Caco-2 (cell line): ENCODE measurements at regions not wholly inside any gene's neighbourhood (a gene's known extent, or its start where the extent isn't known, plus 50 kb on each side); places are given as distances from the start of the nearest gene placed in this dataset.

Experiments used
- BruUV-seq: library from RNA; stranded (reverse); fragments of 400-500 nt; replicated peaks from 2 replicates; lab custom pipeline; 2021; lab: Mats Ljungman, UMichigan
- CTCF ChIA-PET: fragments of 300-600 bp; sonication (Branson Sonifier 250); formaldehyde crosslinking; loops from one replicate; lab custom pipeline; 2022; ENCODE audit warnings: antibody characterized with exemption; lab: Charles Lee
- POLR2A ChIA-PET: fragments of 300-600 bp; sonication (Branson Sonifier 250); formaldehyde crosslinking; loops from one replicate; lab custom pipeline; 2022; ENCODE audit warnings: antibody characterized with exemption; lab: Charles Lee
- DNase-seq, 2 experiments: peaks; one replicate each; pipeline versions ENCODE4 v3.0.0 to v3.0.0-alpha.2; 2020 to 2022
- H3K27me3 ChIP-seq: replicated peaks from 2 replicates; pipeline ENCODE4 v1.6.0; 2011; ENCODE audit warnings: low read length; ENCODE audit not compliant: control insufficient read depth, insufficient read depth
- H3K36me3 ChIP-seq: 2 replicates; pipeline ENCODE4 v1.5.1; 2011; ENCODE audit warnings: low read length; ENCODE audit not compliant: control insufficient read depth, insufficient read depth
- H3K4me1 ChIP-seq: fragments of 250-450 bp; sonication (Bioruptor Pico); 2 replicates; pipeline ENCODE4 v1.5.1; 2020; ENCODE audit warnings: mild to moderate bottlenecking
- H3K4me3 ChIP-seq: 2 replicates; pipeline ENCODE4 v1.5.1; 2011; ENCODE audit warnings: low read depth, mild to moderate bottlenecking, control low read depth, low read length
- H3K9me3 ChIP-seq: fragments of 250-450 bp; sonication (Bioruptor Pico); 2 replicates; pipeline ENCODE4 v1.5.1; 2020; ENCODE audit warnings: mild to moderate bottlenecking, moderate library complexity
- H3K27ac Mint-ChIP-seq: one replicate; pipeline ENCODE4 v1.8.0; 2022; ENCODE audit warnings: mixed read lengths; ENCODE audit not compliant: unreplicated experiment
- H3K27me3 Mint-ChIP-seq: one replicate; pipeline ENCODE4 v1.8.0; 2022; ENCODE audit warnings: mixed read lengths; ENCODE audit not compliant: insufficient read depth, unreplicated experiment
- H3K36me3 Mint-ChIP-seq: one replicate; pipeline ENCODE4 v1.8.0; 2022; ENCODE audit warnings: mild to moderate bottlenecking, mixed read lengths; ENCODE audit not compliant: insufficient read depth, unreplicated experiment
- H3K4me1 Mint-ChIP-seq: one replicate; pipeline ENCODE4 v1.8.0; 2022; ENCODE audit warnings: low read depth, mixed read lengths; ENCODE audit not compliant: unreplicated experiment
- H3K4me3 Mint-ChIP-seq: one replicate; pipeline ENCODE4 v1.8.0; 2022; ENCODE audit warnings: mild to moderate bottlenecking, moderate library complexity, mixed read lengths; ENCODE audit not compliant: unreplicated experiment
- H3K9me3 Mint-ChIP-seq: one replicate; pipeline ENCODE4 v1.8.0; 2022; ENCODE audit warnings: mixed read lengths; ENCODE audit not compliant: unreplicated experiment
- intact Hi-C: fragments of 100-400 bp; cut with micrococcal nuclease; formaldehyde crosslinking; loops from one replicate; pipeline ENCODE4 v1.10.0; 2022; ENCODE audit not compliant: unreplicated experiment
- TF ChIP-seq, protein P1 (sequence below), 2 experiments: fragments of 200-600 bp in 1 of 2; IDR thresholded peaks; 1 replicate in 1 of 2; 2 replicates in 1 of 2; pipeline versions ENCODE4 v1.5.1 to v1.8.0; 2011 to 2022; ENCODE audit warnings: antibody characterized with exemption in 1 of 2, control low read depth in 1 of 2, inconsistent platforms in 1 of 2, low read depth in 1 of 2, low read length in 1 of 2, mild to moderate bottlenecking in 1 of 2, moderate library complexity in 1 of 2; ENCODE audit not compliant: insufficient read depth in 1 of 2, severe bottlenecking in 1 of 2, unreplicated experiment in 1 of 2

GRCh38 chr12:62163368-62163767 is 96.8 kb upstream of the USP15 start:
- Histone ChIP-seq H3K4me3 (no peak overlapping the region), H3K9me3 (no peaks in the 10 kb centered on the region), H3K4me1 (no peaks in the 10 kb centered on the region), H3K27me3 (no peaks in the 10 kb centered on the region; the same call in 1 of the 2 replicates), H3K36me3 (no peaks in the 10 kb centered on the region)
- peaks cover 8% of the 10 kb centered on the region for H3K27me3 Mint-ChIP-seq
- no peaks in the 10 kb centered on the region for H3K9me3 Mint-ChIP-seq
- H3K27ac Mint-ChIP-seq: no peak overlapping the region
- no peaks in the 10 kb centered on the region for H3K36me3 Mint-ChIP-seq
- CTCF ChIA-PET: no interaction called here
- BruUV-seq: no TSS peak
- TF ChIP-seq, protein P1, sequence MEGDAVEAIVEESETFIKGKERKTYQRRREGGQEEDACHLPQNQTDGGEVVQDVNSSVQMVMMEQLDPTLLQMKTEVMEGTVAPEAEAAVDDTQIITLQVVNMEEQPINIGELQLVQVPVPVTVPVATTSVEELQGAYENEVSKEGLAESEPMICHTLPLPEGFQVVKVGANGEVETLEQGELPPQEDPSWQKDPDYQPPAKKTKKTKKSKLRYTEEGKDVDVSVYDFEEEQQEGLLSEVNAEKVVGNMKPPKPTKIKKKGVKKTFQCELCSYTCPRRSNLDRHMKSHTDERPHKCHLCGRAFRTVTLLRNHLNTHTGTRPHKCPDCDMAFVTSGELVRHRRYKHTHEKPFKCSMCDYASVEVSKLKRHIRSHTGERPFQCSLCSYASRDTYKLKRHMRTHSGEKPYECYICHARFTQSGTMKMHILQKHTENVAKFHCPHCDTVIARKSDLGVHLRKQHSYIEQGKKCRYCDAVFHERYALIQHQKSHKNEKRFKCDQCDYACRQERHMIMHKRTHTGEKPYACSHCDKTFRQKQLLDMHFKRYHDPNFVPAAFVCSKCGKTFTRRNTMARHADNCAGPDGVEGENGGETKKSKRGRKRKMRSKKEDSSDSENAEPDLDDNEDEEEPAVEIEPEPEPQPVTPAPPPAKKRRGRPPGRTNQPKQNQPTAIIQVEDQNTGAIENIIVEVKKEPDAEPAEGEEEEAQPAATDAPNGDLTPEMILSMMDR (IDR thresholded peaks at IDR 0.05; ENCODE audit: insufficient read depth in 1 of 2, low read depth in 1 of 2, low read length in 1 of 2, severe bottlenecking in 1 of 2, unreplicated experiment in 1 of 2): no peak
- POLR2A ChIA-PET: no interaction called here
- no peak for DNase-seq
- intact Hi-C loops: no loop called here
- H3K4me3 Mint-ChIP-seq: no peak overlapping the region
- H3K4me1 Mint-ChIP-seq: no peaks in the 10 kb centered on the region

DNA sequence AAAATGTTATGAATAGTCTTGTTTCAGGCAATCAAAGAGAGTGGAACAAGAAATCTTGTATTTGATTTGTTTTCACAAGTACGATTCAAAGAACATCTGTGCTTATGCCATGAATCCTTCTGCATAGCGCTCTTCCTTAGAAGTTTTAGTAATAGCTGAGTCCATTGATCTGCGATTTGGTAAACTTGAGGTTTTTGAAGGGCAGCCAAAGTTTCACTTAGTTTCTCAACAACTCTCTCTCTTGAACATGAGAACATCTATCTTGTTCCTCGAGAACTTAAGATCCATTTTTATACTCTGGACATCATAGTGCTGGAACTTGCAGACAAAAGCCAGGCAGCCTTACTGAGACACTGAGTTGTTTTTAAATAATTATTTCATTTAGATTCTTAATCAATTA is 96.2 kb upstream of the USP15 start:
- no peaks in the 10 kb centered on the region for H3K9me3 ChIP-seq
- H3K27ac Mint-ChIP-seq: no peak overlapping the region
- intact Hi-C loops: no loop called here
- H3K36me3 ChIP-seq: no peaks in the 10 kb centered on the region
- H3K36me3 Mint-ChIP-seq: no peaks in the 10 kb centered on the region
- TF ChIP-seq, protein P1 (IDR thresholded peaks at IDR 0.05; ENCODE audit: insufficient read depth in 1 of 2, low read depth in 1 of 2, low read length in 1 of 2, severe bottlenecking in 1 of 2, unreplicated experiment in 1 of 2): no peak
- ChIA-PET CTCF (no interaction called here), POLR2A (no interaction called here)
- DNase-seq: no peak
- no peak overlapping the region for H3K4me3 Mint-ChIP-seq
- H3K4me1 Mint-ChIP-seq: no peaks in the 10 kb centered on the region
- no peaks in the 10 kb centered on the region for H3K4me1 ChIP-seq
- no peak overlapping the region for H3K4me3 ChIP-seq
- peaks cover 8% of the 10 kb centered on the region for H3K27me3 Mint-ChIP-seq
- no peaks in the 10 kb centered on the region; the same call in 1 of the 2 replicates for H3K27me3 ChIP-seq
- H3K9me3 Mint-ChIP-seq: no peaks in the 10 kb centered on the region
- no TSS peak for BruUV-seq

- H3K4me3 Mint-ChIP-seq: no peak overlapping the region
These were observed 93.7 kb upstream of the USP15 start for GRCh38 chr12:62166525-62166924.

More at GRCh38 chr12:62166525-62166924, 93.7 kb upstream of the USP15 start:
- Mint-ChIP-seq H3K4me1 (no peaks in the 10 kb centered on the region), H3K27ac (no peak overlapping the region), H3K27me3 (peaks cover 8% of the 10 kb centered on the region), H3K9me3 (no peaks in the 10 kb centered on the region), H3K36me3 (no peaks in the 10 kb centered on the region)
- H3K9me3 ChIP-seq: no peaks in the 10 kb centered on the region
- H3K4me3 ChIP-seq: no peak overlapping the region
- POLR2A ChIA-PET: no interaction called here
- H3K36me3 ChIP-seq: no peaks in the 10 kb centered on the region
- CTCF ChIA-PET: no interaction called here
- H3K4me1 ChIP-seq: no peaks in the 10 kb centered on the region
- TF ChIP-seq, protein P1 (IDR thresholded peaks at IDR 0.05; ENCODE audit: insufficient read depth in 1 of 2, low read depth in 1 of 2, low read length in 1 of 2, severe bottlenecking in 1 of 2, unreplicated experiment in 1 of 2): no peak
- intact Hi-C loops: no loop called here
- no TSS peak for BruUV-seq
- DNase-seq: no peak
- H3K27me3 ChIP-seq: no peaks in the 10 kb centered on the region
